ENCODE measurements at regions not wholly inside any gene's neighbourhood (a gene's known extent, or its start where the extent isn't known, plus 50 kb on each side); places are given as distances from the start of the nearest gene placed in this dataset.

DNA sequence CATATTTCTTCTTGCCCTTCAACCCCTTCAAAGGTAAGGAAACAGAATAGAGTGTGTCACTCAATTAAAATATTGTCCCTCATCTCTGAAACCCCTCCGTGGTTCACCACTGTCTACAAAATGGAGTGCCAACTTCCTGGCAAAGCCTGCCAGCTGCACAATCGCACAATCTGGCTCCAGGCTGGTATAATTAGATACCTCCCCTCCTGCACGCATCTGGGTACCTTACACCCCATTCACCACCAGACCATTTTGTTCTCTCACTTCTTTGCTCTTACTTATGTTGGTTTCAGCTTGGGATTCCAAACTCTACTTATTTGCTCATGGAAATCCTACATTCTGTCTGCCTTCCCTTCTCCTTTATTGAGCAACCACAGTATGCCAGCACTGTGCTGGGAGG, 314.9 kb downstream of the NUAK1 start:
- TF ChIP-seq EP300 (IDR thresholded peaks at IDR 0.05) (no peak), POLR2AphosphoS5 (IDR thresholded peaks at IDR 0.05) (no peak), POLR2A (IDR thresholded peaks at IDR 0.05; ENCODE audit: low read depth) (no peak)
- TF ChIP-seq, protein P1, sequence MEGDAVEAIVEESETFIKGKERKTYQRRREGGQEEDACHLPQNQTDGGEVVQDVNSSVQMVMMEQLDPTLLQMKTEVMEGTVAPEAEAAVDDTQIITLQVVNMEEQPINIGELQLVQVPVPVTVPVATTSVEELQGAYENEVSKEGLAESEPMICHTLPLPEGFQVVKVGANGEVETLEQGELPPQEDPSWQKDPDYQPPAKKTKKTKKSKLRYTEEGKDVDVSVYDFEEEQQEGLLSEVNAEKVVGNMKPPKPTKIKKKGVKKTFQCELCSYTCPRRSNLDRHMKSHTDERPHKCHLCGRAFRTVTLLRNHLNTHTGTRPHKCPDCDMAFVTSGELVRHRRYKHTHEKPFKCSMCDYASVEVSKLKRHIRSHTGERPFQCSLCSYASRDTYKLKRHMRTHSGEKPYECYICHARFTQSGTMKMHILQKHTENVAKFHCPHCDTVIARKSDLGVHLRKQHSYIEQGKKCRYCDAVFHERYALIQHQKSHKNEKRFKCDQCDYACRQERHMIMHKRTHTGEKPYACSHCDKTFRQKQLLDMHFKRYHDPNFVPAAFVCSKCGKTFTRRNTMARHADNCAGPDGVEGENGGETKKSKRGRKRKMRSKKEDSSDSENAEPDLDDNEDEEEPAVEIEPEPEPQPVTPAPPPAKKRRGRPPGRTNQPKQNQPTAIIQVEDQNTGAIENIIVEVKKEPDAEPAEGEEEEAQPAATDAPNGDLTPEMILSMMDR (IDR thresholded peaks at IDR 0.05): no peak
- H3K27ac ChIP-seq (replicated peaks in 1 of 4): no peak overlapping the region
- H3K36me3 ChIP-seq: no peaks in the 10 kb centered on the region
- peaks cover 5 to 24% (median 13%) of the 10 kb centered on the region in 4 donors for H3K4me1 ChIP-seq
- DNase-seq (ENCODE audit: extremely low spot score): no peak
- no peaks in the 10 kb centered on the region for H3K9me3 ChIP-seq
- H3K27me3 ChIP-seq: no peaks in the 10 kb centered on the region
- H3K4me3 ChIP-seq: no peak overlapping the region
- 82% methylated on average over 3 of the region's 3 CpGs for WGBS
- intact Hi-C loops (cut with DNase I): no loop called here

DNA sequence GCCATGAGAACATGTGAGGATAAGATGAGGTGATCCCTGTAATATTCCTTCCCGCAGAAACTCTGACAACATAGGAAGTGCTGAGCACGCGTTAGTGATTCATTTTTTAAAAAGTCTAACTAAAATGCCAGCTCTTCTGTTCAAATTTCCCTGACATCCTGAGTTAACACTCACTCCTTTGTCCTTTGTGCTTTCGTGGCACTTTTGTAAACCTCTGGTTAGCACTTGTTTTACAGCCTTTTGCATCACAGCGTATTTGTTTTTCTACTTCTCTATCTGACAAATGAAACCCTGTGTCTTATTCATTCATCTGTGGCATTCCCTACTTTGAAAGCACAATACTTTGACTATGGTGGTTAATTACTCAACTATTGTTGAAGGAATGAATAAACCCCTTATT, 313.6 kb downstream of the NUAK1 start:
- Histone ChIP-seq H3K27me3 (no peaks in the 10 kb centered on the region), H3K4me1 (peaks cover 5 to 22% (median 11%) of the 10 kb centered on the region in 4 donors), H3K27ac (replicated peaks in 1 of 4) (no peak overlapping the region), H3K36me3 (no peaks in the 10 kb centered on the region), H3K9me3 (no peaks in the 10 kb centered on the region), H3K4me3 (no peak overlapping the region)
- TF ChIP-seq EP300 (IDR thresholded peaks at IDR 0.05) (no peak), POLR2AphosphoS5 (IDR thresholded peaks at IDR 0.05) (no peak), POLR2A (IDR thresholded peaks at IDR 0.05; ENCODE audit: low read depth) (no peak)
- TF ChIP-seq, protein P1 (IDR thresholded peaks at IDR 0.05): no peak
- 83% methylated on average over 5 of the region's 5 CpGs for WGBS
- intact Hi-C loops (cut with DNase I): no loop called here
- DNase-seq (ENCODE audit: extremely low spot score): no peak

DNA sequence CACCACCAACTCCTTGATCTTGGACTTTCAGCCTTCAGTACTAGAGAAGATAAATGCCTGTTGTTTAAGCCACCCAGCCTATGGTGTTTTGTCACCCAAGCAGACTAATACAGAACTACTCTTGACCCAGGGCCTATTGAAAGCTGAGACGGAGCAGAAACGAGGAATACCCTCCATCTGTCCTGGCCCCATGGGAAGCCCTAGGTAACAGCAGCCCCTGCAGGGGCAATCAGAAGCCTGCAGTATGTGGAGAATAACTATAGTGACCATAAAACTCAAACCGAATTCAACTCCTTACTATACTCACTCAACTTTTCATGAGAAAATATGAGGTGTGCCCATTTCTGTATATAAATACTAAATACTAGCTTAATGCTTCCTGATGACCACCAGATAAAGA, 307.4 kb downstream of the NUAK1 start:
- peak; percentile 62 for DNase-seq (ENCODE audit: extremely low spot score)
- H3K27ac ChIP-seq (replicated peaks in 1 of 4): no peak overlapping the region
- intact Hi-C loops (cut with DNase I): no loop called here
- 92% methylated on average over 3 of the region's 3 CpGs for WGBS
- TF ChIP-seq EP300 (IDR thresholded peaks at IDR 0.05): no peak
- no peak for TF ChIP-seq POLR2A (IDR thresholded peaks at IDR 0.05; ENCODE audit: low read depth)
- TF ChIP-seq POLR2AphosphoS5 (IDR thresholded peaks at IDR 0.05): no peak
- TF ChIP-seq, protein P1 (IDR thresholded peaks at IDR 0.05): no peak
- H3K27me3 ChIP-seq: no peaks in the 10 kb centered on the region
- H3K4me3 ChIP-seq: no peak overlapping the region
- no peaks in the 10 kb centered on the region for H3K36me3 ChIP-seq
- no peaks in the 10 kb centered on the region for H3K9me3 ChIP-seq
- peaks cover 0 to 6% (median 0%) of the 10 kb centered on the region in 4 donors for H3K4me1 ChIP-seq

DNA sequence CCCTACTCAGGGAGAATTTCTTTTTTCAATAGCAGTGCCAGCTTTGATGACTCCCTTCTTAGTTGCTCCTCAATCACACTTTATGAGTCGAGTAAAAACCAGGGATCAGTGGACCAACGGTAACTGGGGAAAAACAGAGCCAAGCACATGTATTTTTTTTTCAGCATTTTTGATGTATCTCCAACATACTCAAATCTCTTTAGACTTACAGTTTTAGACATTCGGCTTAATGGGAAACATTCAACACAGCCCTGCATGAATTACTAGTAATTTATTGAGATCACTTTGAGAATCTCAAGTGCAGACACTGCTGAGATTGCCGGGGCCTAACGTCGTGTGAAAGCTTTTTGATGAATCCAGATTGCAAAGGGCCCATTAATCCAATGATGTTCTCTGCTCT, 306.7 kb downstream of the NUAK1 start:
- TF ChIP-seq, protein P1 (IDR thresholded peaks at IDR 0.05): no peak
- TF ChIP-seq EP300 (IDR thresholded peaks at IDR 0.05): no peak
- no peak for TF ChIP-seq POLR2AphosphoS5 (IDR thresholded peaks at IDR 0.05)
- TF ChIP-seq POLR2A (IDR thresholded peaks at IDR 0.05; ENCODE audit: low read depth): no peak
- intact Hi-C loops (cut with DNase I): no loop called here
- H3K4me3 ChIP-seq: no peak overlapping the region
- peak; percentile 21 for DNase-seq (ENCODE audit: extremely low spot score)
- H3K36me3 ChIP-seq: no peaks in the 10 kb centered on the region
- WGBS: 93% methylated on average over 6 of the region's 6 CpGs
- no peaks in the 10 kb centered on the region for H3K27me3 ChIP-seq
- peaks cover 0 to 6% (median 0%) of the 10 kb centered on the region in 4 donors for H3K4me1 ChIP-seq
- no peak overlapping the region for H3K27ac ChIP-seq (replicated peaks in 1 of 4)
- H3K9me3 ChIP-seq: no peaks in the 10 kb centered on the region

DNA sequence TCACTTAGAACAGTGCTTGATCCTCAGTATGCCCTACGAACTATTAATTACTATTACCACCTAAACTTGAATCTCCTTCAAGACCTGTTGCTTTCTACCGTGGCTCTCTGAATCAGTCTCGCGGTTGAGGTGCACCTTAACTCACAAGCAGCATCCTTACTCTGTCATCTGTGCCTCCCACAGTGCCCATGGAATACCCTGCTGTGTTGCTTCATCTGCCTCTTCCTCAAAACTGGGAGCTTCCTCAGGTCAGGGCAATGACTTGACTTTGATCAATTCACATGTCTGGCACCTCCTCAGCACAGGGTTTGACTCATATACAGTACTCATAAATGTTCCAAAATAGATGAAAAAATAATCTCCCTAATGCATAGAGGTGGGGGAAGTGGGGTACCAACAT, 305.9 kb downstream of the NUAK1 start:
- Histone ChIP-seq H3K9me3 (no peaks in the 10 kb centered on the region), H3K36me3 (no peaks in the 10 kb centered on the region), H3K4me3 (no peak overlapping the region), H3K27me3 (no peaks in the 10 kb centered on the region), H3K27ac (replicated peaks in 1 of 4) (no peak overlapping the region), H3K4me1 (peaks cover 0 to 6% (median 0%) of the 10 kb centered on the region in 4 donors)
- peak; percentile 66 for DNase-seq (ENCODE audit: extremely low spot score)
- 92% methylated on average over 4 of the region's 4 CpGs for WGBS
- TF ChIP-seq, protein P1 (IDR thresholded peaks at IDR 0.05): no peak
- TF ChIP-seq EP300 (IDR thresholded peaks at IDR 0.05) (no peak), POLR2AphosphoS5 (IDR thresholded peaks at IDR 0.05) (no peak), POLR2A (IDR thresholded peaks at IDR 0.05; ENCODE audit: low read depth) (no peak)
- intact Hi-C loops (cut with DNase I): no loop called here

Data from esophagus muscularis mucosa (tissue), 4 donors.